ENCODE measurements at regions not wholly inside any gene's neighbourhood (a gene's known extent, or its start where the extent isn't known, plus 50 kb on each side); places are given as distances from the start of the nearest gene placed in this dataset.

- no peaks in the 10 kb centered on the region for H3K9me3 ChIP-seq
- TF ChIP-seq POLR2A (IDR thresholded peaks at IDR 0.05) (no peak), CTCF (IDR thresholded peaks at IDR 0.05) (no peak)
- no peak for DNase-seq
- H3K4me1 ChIP-seq: no peaks in the 10 kb centered on the region
- H3K4me3 ChIP-seq: no peak overlapping the region
- no peak overlapping the region for H3K27ac ChIP-seq
- intact Hi-C loops (cut with DNase I): no loop called here
- H3K36me3 ChIP-seq: no peaks in the 10 kb centered on the region
- WGBS, 2 donors: 58 to 60% methylated on average over 6 of the region's 13 CpGs
- H3K27me3 ChIP-seq: peaks cover 0 to 49% (median 0%) of the 10 kb centered on the region in 4 donors
These were observed 87.9 kb upstream of the SMYD2 start for GRCh38 chr1:214192825-214193643.

- Histone ChIP-seq H3K4me3 (no peak overlapping the region), H3K36me3 (no peaks in the 10 kb centered on the region), H3K27me3 (peaks cover 0 to 44% (median 0%) of the 10 kb centered on the region in 4 donors), H3K27ac (no peak overlapping the region), H3K4me1 (no peaks in the 10 kb centered on the region), H3K9me3 (no peaks in the 10 kb centered on the region)
- intact Hi-C loops (cut with DNase I): no loop called here
- no peak for DNase-seq
- WGBS, 2 donors: 78 to 80% methylated on average over 6 of the region's 6 CpGs
- TF ChIP-seq POLR2A (IDR thresholded peaks at IDR 0.05) (no peak), CTCF (IDR thresholded peaks at IDR 0.05) (no peak)
These were observed 87.3 kb upstream of the SMYD2 start for GRCh38 chr1:214193691-214194090.

GRCh38 chr1:214198571-214198970 is 82.4 kb upstream of the SMYD2 start:
- 60 to 67% methylated on average over 1 of the region's 1 CpG for WGBS, 2 donors
- intact Hi-C loops (cut with DNase I): no loop called here
- Histone ChIP-seq H3K27me3 (peaks cover 0 to 18% (median 0%) of the 10 kb centered on the region in 4 donors), H3K9me3 (no peaks in the 10 kb centered on the region), H3K4me3 (no peak overlapping the region), H3K36me3 (no peaks in the 10 kb centered on the region), H3K27ac (no peak overlapping the region), H3K4me1 (no peaks in the 10 kb centered on the region)
- TF ChIP-seq POLR2A (IDR thresholded peaks at IDR 0.05) (no peak), CTCF (IDR thresholded peaks at IDR 0.05) (no peak)
- DNase-seq: no peak

GRCh38 chr1:214199585-214199984 is 81.4 kb upstream of the SMYD2 start:
- Histone ChIP-seq H3K9me3 (no peaks in the 10 kb centered on the region), H3K4me3 (no peak overlapping the region), H3K27me3 (peaks cover 0 to 14% (median 0%) of the 10 kb centered on the region in 4 donors), H3K36me3 (no peaks in the 10 kb centered on the region), H3K27ac (no peak overlapping the region), H3K4me1 (no peaks in the 10 kb centered on the region)
- TF ChIP-seq POLR2A (IDR thresholded peaks at IDR 0.05) (no peak), CTCF (IDR thresholded peaks at IDR 0.05) (no peak)
- WGBS, 2 donors: 47 to 80% methylated on average over 2 of the region's 2 CpGs
- DNase-seq: no peak
- intact Hi-C loops (cut with DNase I): no loop called here

GRCh38 chr1:214202992-214203391 is 78.0 kb upstream of the SMYD2 start:
- no peak for TF ChIP-seq POLR2A (IDR thresholded peaks at IDR 0.05)
- TF ChIP-seq CTCF (IDR thresholded peaks at IDR 0.05): no peak
- DNase-seq: no peak
- Histone ChIP-seq H3K27ac (no peak overlapping the region), H3K4me1 (no peaks in the 10 kb centered on the region), H3K9me3 (no peaks in the 10 kb centered on the region), H3K36me3 (no peaks in the 10 kb centered on the region), H3K27me3 (peaks cover 0 to 5% (median 0%) of the 10 kb centered on the region in 4 donors), H3K4me3 (no peak overlapping the region)
- intact Hi-C loops (cut with DNase I): no loop called here
- WGBS, 2 donors: 76 to 86% methylated on average over 2 to 3 of the region's 3 CpGs

Data from esophagus squamous epithelium (tissue), 5 donors.